Endothelial cell (in vitro differentiated cells): ENCODE measurements at regions not wholly inside any gene's neighbourhood (a gene's known extent, or its start where the extent isn't known, plus 50 kb on each side); places are given as distances from the start of the nearest gene placed in this dataset.

ENCODE experiments used
- DNase-seq: peaks from one replicate; pipeline ENCODE4 v3.0.0; 2021; ENCODE audit warnings: low spot score
- H3K27ac Mint-ChIP-seq: one replicate; pipeline ENCODE4 v1.8.0; 2021; ENCODE audit warnings: mixed read lengths, inconsistent platforms; ENCODE audit not compliant: unreplicated experiment
- H3K27me3 Mint-ChIP-seq: one replicate; pipeline ENCODE4 v1.8.0; 2021; ENCODE audit warnings: mild to moderate bottlenecking, moderate library complexity, mixed read lengths, inconsistent platforms; ENCODE audit not compliant: unreplicated experiment
- H3K36me3 Mint-ChIP-seq: one replicate; pipeline ENCODE4 v1.8.0; 2021; ENCODE audit warnings: mild to moderate bottlenecking, low read depth, mixed read lengths, inconsistent platforms; ENCODE audit not compliant: unreplicated experiment
- H3K4me1 Mint-ChIP-seq: one replicate; pipeline ENCODE4 v1.8.0; 2021; ENCODE audit warnings: mild to moderate bottlenecking, mixed read lengths, inconsistent platforms; ENCODE audit not compliant: unreplicated experiment
- H3K4me3 Mint-ChIP-seq: one replicate; pipeline ENCODE4 v1.8.0; 2021; ENCODE audit warnings: mild to moderate bottlenecking, mixed read lengths, inconsistent platforms; ENCODE audit not compliant: unreplicated experiment
- H3K9me3 Mint-ChIP-seq: one replicate; pipeline ENCODE4 v1.8.0; 2021; ENCODE audit warnings: mixed read lengths, inconsistent platforms; ENCODE audit not compliant: unreplicated experiment
- TF ChIP-seq, protein P1 (sequence below): fragments of 200-600 bp; sonication (generic); IDR thresholded peaks from one replicate; pipeline ENCODE4 v1.5.0; 2021; ENCODE audit warnings: antibody characterized with exemption; ENCODE audit not compliant: unreplicated experiment

GRCh38 chr5:27158775-27159174 is 120.4 kb upstream of the CDH9 start:
- Mint-ChIP-seq H3K27ac (no peak overlapping the region), H3K4me1 (no peaks in the 10 kb centered on the region), H3K27me3 (no peaks in the 10 kb centered on the region), H3K36me3 (peaks cover 9% of the 10 kb centered on the region), H3K4me3 (no peak overlapping the region), H3K9me3 (peaks cover 9% of the 10 kb centered on the region)
- TF ChIP-seq, protein P1, sequence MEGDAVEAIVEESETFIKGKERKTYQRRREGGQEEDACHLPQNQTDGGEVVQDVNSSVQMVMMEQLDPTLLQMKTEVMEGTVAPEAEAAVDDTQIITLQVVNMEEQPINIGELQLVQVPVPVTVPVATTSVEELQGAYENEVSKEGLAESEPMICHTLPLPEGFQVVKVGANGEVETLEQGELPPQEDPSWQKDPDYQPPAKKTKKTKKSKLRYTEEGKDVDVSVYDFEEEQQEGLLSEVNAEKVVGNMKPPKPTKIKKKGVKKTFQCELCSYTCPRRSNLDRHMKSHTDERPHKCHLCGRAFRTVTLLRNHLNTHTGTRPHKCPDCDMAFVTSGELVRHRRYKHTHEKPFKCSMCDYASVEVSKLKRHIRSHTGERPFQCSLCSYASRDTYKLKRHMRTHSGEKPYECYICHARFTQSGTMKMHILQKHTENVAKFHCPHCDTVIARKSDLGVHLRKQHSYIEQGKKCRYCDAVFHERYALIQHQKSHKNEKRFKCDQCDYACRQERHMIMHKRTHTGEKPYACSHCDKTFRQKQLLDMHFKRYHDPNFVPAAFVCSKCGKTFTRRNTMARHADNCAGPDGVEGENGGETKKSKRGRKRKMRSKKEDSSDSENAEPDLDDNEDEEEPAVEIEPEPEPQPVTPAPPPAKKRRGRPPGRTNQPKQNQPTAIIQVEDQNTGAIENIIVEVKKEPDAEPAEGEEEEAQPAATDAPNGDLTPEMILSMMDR, result no peak
- DNase-seq, result no peak

DNA sequence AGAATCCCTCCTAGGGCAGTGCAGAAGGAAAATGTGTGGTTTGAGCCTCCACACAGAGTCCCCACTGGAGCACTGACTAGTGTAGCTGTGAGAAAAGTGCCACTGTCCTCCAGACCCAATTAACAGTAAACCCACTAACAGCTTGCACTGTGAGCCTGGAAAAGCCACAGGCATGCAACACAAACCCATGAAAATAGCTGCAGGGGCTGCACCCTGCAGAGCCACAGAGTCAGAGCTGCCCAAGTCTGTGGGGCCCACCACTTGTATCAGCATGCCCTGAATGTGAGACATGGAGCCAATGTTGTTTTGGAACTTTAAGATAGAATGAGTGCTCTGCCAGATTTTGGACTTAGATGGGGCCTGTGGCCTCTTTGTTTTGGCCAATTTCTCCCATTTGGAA is 119.8 kb upstream of the CDH9 start:
- Mint-ChIP-seq H3K4me1 (no peaks in the 10 kb centered on the region), H3K9me3 (peaks cover 9% of the 10 kb centered on the region), H3K27me3 (no peaks in the 10 kb centered on the region), H3K4me3 (no peak overlapping the region), H3K27ac (no peak overlapping the region), H3K36me3 (peaks cover 9% of the 10 kb centered on the region)
- TF ChIP-seq, protein P1, result no peak
- no peak for DNase-seq

DNA sequence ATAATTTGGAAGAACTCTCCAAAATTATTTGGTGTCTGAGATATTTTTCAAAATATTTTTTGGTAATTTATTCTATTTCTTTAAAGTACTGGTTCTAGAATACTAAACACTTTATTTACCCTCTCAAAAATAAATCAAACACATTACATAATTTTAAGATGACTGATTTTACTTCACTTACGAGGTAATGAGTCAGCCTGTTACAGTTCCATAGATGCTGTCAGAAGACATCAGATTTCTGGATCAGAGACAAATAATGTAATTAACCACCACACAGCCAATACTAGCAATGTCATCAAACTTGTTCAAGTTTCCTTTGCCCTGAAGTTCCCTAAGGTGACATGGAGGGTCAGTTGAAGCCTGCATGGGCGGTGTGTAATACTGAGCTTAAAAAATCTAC is 106.1 kb upstream of the CDH9 start:
- no peaks in the 10 kb centered on the region for H3K36me3 Mint-ChIP-seq
- H3K27ac Mint-ChIP-seq, result no peak overlapping the region
- TF ChIP-seq, protein P1, result no peak
- no peaks in the 10 kb centered on the region for H3K27me3 Mint-ChIP-seq
- H3K9me3 Mint-ChIP-seq, result no peaks in the 10 kb centered on the region
- DNase-seq, result no peak
- H3K4me1 Mint-ChIP-seq, result no peaks in the 10 kb centered on the region
- H3K4me3 Mint-ChIP-seq, result no peak overlapping the region

DNA sequence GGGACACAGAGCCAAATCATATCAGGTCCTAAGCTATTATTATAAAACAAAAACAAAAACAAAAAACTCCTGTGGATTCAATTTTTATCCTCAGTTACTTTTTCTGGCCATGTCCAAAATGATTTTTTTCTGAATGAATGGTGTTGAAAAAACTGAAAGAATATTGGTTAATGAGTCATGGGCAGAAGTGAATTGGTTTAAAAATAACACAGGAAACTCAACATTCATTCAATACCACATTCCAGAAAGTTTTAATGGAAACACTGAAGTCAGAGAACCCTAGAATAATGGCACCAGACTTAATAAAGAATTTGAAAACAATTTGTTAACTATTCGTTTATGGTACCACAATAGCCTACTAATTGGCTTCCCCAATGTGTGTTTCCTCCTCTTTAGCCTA is 102.4 kb upstream of the CDH9 start:
- no peak overlapping the region for H3K27ac Mint-ChIP-seq

GRCh38 chr5:27130587-27130986 is 92.2 kb upstream of the CDH9 start:
- no peaks in the 10 kb centered on the region for H3K36me3 Mint-ChIP-seq
- no peak overlapping the region for H3K4me3 Mint-ChIP-seq
- H3K4me1 Mint-ChIP-seq, result no peaks in the 10 kb centered on the region
- TF ChIP-seq, protein P1, result no peak
- DNase-seq, result no peak
- H3K9me3 Mint-ChIP-seq, result no peaks in the 10 kb centered on the region
- H3K27ac Mint-ChIP-seq, result no peak overlapping the region
- H3K27me3 Mint-ChIP-seq, result no peaks in the 10 kb centered on the region

More for the DNA sequence above, 102.4 kb upstream of the CDH9 start:
- Mint-ChIP-seq H3K27me3 (peaks cover 2% of the 10 kb centered on the region), H3K9me3 (no peaks in the 10 kb centered on the region), H3K4me1 (no peaks in the 10 kb centered on the region), H3K36me3 (no peaks in the 10 kb centered on the region), H3K4me3 (no peak overlapping the region)
- TF ChIP-seq, protein P1, result no peak
- DNase-seq, result no peak
